ENCODE measurements at regions not wholly inside any gene's neighbourhood (a gene's known extent, or its start where the extent isn't known, plus 50 kb on each side); places are given as distances from the start of the nearest gene placed in this dataset.

DNA sequence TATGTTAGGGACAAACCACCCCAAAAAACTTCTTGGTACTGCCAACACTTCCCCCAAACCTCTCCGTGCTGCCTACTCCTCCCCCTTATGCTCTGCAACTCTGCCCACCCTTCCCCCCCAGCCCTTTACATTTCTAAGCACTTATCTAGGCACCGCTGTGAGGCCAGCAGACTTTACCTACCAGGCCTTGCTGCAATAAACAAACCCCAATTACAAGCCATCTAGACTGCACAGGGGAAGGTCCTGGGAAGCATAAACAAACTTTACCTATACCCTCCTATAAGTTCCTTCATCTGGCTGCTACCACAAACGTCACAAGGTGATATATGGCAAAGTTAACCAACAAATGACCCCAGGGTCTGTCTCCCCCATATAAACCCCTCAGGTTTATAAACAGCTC lies 259.4 kb upstream of the GULP1 start (continued):
- TF ChIP-seq, protein P1, sequence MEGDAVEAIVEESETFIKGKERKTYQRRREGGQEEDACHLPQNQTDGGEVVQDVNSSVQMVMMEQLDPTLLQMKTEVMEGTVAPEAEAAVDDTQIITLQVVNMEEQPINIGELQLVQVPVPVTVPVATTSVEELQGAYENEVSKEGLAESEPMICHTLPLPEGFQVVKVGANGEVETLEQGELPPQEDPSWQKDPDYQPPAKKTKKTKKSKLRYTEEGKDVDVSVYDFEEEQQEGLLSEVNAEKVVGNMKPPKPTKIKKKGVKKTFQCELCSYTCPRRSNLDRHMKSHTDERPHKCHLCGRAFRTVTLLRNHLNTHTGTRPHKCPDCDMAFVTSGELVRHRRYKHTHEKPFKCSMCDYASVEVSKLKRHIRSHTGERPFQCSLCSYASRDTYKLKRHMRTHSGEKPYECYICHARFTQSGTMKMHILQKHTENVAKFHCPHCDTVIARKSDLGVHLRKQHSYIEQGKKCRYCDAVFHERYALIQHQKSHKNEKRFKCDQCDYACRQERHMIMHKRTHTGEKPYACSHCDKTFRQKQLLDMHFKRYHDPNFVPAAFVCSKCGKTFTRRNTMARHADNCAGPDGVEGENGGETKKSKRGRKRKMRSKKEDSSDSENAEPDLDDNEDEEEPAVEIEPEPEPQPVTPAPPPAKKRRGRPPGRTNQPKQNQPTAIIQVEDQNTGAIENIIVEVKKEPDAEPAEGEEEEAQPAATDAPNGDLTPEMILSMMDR (IDR thresholded peaks at IDR 0.05; ENCODE audit: control extremely low read depth in 1 of 3, insufficient read depth in 1 of 3, low read depth in 1 of 3, low read length in 3 of 3): no peak
- peak; percentile 53 for TF ChIP-seq TEAD4 (IDR thresholded peaks at IDR 0.05; ENCODE audit: low read depth, low read length)
- TF ChIP-seq SP2 (IDR thresholded peaks at IDR 0.05; ENCODE audit: low read length): no peak
- TF ChIP-seq CEBPB (IDR thresholded peaks at IDR 0.05; ENCODE audit: low read depth, low read length): no peak
- TF ChIP-seq JUND (IDR thresholded peaks at IDR 0.05; ENCODE audit: low read length): no peak
- peak; percentile 7 to 44 for TF ChIP-seq BCL11A (IDR thresholded peaks at IDR 0.05; ENCODE audit: low read depth in 2 of 2, low read length in 2 of 2)
- no peak for TF ChIP-seq TAF7 (optimal IDR thresholded peaks at IDR 0.05; ENCODE audit: borderline replicate concordance, low read depth, low read length)
- no peak for TF ChIP-seq POLR2AphosphoS5 (IDR thresholded peaks at IDR 0.05; ENCODE audit: low read depth, low read length)
- TF ChIP-seq NANOG (IDR thresholded peaks at IDR 0.05; ENCODE audit: insufficient read depth, low read depth, low read length, poor library complexity, severe bottlenecking): peak; percentile 66

Measured in H1 (cell line).